GM04503 (cell line): ENCODE measurements at regions not wholly inside any gene's neighbourhood (a gene's known extent, or its start where the extent isn't known, plus 50 kb on each side); places are given as distances from the start of the nearest gene placed in this dataset.
"Not testable (repeated sequence)": the region's sequence is repeated elsewhere in the genome, so short reads cannot be mapped to it uniquely, and the experiment has no call there.

ENCODE experiments used
- DNase-seq: peaks from one replicate; pipeline ENCODE4 v3.0.0-alpha.2; 2012; ENCODE audit warnings: low read depth

DNA sequence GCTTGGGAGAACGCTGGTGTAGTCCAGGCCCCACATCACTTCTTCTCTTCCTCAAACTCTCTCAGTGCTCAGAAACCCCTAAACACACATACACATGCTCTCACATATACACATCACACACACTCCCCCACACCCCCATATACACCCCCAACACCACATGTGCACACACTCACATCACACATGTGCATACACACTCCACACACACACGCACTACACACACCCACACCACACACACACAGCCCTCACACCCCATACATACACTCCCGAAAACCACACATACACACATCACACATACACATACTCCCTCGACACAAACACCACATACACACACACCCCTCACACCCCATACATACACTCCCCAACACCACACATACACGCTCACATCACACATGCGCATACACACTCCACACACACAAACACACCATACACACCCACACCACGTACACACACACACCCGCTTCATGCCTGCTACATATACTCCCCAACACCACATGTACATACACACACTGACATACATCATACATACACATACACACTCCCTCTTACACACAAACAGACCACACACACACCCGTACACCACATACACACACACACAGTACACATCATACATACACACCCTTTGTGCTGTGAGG, 110.3 kb upstream of the TMEM170B start:
- DNase-seq, result no peak

GRCh38 chr6:11426571-11426970, 111.0 kb upstream of the TMEM170B start:
- no peak for DNase-seq

- DNase-seq, result no peak
Observed at GRCh38 chr6:11425876-11426275, 111.7 kb upstream of the TMEM170B start.

- no peak for DNase-seq
Observed at GRCh38 chr6:11425431-11425871, 112.1 kb upstream of the TMEM170B start.

GRCh38 chr6:11424395-11425034, 113.0 kb upstream of the TMEM170B start:
- DNase-seq, result no peak

GRCh38 chr6:11423667-11424066, 113.9 kb upstream of the TMEM170B start:
- no peak for DNase-seq

DNA sequence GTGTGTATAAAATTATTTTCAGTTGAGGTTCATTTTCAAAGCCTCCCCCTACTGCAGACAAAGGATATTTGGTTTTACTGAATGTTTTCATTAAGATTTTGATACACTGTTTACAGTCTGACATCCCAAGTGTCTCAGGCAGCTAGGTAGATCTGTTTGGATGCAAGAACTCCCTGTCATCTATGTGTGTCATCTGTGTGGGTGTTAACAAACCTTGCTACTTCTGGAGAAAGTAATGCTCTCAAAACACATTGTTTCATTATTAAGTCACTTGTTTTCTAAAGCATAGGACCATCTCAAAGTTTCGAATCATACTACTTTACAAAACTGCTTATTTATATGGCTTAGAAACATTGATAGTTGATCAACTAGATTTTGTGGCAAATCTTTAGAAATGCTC, 114.5 kb upstream of the TMEM170B start:
- no peak for DNase-seq

DNA sequence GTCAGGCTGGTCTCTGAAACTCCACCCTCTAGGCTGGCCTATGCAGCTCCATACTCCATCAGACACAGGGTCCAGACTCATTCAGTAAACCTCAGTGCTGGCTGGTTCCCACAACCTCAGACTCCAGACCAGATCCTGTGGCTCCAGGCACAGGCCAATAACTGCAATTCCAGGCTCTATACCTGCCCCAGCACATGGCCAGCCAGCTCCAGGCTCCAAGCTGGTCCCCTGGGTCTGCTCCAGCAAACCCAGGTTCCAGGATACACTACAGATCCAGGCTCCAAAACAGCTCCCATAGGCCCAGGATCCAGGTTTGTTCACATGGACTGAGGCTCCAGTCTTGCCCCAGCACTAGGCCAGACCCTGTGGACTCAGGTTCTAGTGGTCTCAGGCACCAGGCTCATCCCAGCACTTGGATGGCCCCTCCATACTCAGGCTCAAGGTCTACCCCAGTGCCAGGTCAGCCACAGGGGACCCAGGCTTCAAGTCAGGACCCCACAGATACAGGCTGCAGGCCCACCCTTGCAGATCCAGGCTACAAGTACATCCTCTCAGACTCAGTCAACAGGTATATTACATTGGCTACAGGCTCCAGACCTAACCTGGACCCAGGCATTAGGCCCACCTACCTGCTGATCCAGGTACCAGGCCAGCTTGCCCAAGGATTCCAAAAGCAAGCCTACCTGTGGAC, 117.6 kb upstream of the TMEM170B start:
- no peak for DNase-seq

DNA sequence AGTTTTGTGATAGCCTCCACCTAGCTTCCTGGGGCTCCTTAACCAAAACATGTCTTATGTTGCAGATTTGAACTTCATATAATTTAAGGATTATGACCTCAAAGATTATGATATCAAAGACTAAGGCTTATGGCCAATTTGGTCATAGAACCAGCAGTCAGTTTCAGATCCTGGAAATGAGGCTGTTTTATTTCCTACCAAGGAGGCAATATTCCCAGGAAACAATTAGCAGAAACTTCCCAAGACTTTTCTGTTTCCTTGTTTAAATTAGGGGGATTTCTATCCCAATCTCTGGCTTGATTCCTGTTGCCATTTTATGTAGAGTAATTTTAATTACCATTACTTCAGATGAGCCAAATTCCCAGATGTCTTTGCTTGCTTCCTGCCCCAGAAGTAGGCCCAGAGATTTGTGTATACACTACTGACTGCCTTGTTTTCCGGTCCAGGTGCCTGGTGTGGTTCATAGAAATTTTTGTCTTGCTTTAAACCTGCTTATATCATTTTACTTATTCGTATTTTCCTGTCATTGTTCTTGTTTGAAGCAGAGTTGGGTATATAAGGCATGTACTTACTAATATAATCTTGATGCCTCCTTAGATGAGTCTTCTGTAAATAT, 119.2 kb upstream of the TMEM170B start:
- no peak for DNase-seq

DNA sequence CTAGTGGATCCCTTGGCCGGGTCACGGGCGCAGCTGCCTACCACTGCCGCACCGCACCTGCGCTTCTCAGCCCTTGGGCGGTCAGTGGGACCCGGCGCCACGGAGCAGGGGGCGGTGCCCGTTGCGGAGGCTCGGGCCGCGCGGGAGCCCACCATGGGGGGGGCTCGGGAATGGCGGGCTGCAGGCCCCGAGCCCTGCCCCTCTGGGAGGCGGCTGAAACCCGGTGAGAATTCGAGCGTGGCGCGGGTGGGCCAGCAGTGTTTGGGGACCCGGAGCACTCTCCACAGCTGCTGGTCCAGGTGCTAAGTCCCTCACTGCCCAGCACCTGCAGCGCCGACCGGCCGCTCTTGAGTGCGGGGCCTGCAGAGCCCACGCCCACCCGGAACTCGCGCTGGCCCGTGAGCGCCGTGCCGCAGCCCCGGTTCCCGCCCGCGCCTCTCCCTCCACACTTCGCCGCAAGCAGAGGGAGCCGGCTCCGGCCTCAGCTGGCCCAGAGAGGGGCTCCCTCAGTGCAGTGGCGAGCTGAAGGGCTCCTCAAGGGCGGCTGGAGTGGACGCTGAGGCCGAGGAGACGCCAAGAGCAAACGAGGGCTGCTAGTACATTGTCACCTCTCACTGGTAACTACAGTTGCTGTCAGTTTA, 120.5 kb upstream of the TMEM170B start:
- DNase-seq, result no peak

- DNase-seq, result not testable (repeated sequence)
Observed at GRCh38 chr6:11416099-11416935, 121.2 kb upstream of the TMEM170B start.

DNA sequence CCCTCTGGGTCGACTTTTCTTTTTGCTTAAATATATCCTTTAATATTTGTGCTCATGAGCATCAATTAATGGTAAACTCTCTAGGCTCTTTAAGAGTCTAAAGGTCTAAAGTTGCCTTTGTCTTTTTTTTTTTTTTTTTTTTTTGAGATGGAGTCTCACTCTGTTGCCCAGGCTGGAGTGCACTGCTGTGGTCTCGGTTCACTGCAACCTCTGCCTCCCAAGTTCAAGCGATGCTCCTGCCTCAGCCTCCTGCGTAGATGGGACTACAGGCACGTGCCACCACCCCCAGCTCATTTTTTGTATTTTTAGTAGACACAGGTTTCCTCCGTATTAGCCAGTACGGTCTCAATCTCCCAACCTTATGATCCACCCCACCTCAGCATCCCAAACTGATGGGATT, 122.0 kb upstream of the TMEM170B start:
- no peak for DNase-seq

- no peak for DNase-seq
Observed at GRCh38 chr6:11414176-11414963, 123.2 kb upstream of the TMEM170B start.

DNA sequence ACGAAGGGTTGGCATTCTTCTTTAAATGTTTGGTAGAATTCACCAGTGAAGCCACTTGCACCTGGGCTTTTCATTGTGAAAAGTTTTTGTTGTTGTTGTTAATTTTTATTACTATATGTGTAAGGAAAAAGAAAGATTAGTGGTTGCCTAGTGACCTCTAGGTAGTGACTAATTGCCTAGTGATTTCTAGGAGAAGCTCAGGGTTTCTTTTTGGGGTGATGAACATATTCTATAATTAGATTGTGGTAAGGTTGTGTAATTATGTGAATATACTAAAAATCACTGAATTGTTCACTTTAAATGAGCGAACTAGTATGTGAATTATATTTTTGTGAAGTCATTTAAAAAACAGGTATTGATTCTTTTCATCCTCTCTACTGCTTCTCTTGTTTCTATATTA, 123.8 kb upstream of the TMEM170B start:
- no peak for DNase-seq

DNA sequence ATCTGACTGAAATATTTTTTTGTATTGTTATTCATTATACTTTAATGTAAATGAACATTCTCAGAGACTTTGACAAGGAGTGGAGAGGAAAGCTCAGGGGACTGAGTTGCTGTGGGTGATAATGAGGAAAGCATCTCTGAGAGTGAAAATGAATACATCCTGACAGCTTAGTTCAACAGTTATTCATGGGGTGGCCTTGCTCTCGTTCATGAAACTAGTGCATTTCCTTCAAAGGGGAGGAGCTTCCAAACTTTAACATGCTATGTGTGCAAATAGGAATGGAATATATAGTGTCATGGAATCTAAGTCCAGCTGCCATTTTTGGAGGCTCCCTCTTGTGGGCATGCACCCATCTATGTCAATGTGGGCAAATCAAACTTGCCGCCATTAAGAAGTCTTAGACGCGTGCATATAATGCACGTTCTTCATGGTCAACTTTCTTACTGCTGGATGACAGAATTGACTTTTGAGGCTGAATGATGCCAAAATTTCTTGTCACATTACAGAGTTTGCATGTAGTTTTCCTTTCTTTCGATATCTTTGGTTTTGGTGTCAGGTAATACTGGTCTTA, 124.3 kb upstream of the TMEM170B start:
- no peak for DNase-seq

DNA sequence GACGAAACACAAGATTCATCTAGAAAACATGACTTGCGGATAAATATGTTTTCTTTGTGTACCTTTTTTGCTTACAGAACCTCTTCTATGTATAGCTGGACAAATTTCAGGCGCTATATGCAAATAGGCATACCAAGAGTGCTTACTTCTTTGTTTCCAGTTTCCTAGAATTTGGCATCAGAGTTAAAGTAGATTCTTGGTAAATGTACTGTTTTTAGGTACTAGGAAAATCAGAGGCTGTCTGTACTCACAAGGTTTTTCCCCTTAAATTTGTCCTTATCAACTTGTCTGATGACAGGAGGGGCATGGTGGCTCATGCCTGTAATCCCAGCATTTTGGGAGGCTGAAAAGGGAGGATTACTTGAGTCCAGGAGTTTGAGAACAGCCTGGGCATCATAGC, 124.9 kb upstream of the TMEM170B start:
- no peak for DNase-seq

DNA sequence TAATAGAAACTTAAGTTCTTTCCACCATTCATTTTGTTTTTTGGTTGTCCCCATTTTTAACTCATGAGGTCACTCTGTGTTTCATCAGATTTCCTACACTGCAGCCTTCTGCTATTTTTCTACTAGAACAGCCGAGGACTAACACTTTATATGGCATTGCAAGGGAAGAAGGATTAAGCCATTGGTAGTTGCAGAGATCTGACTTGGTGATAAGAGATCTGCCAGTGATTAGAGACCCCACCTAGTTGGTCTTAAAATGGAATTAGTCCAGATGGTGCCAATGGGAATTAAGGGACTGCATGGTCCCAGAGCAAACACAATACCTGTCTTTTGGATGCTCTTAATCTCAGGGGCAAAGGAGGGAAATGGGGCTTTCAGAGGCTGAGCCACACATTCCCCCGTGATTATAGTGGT, 125.5 kb upstream of the TMEM170B start:
- no peak for DNase-seq

- DNase-seq, result no peak
Observed at GRCh38 chr6:11411593-11411992, 126.0 kb upstream of the TMEM170B start.

DNA sequence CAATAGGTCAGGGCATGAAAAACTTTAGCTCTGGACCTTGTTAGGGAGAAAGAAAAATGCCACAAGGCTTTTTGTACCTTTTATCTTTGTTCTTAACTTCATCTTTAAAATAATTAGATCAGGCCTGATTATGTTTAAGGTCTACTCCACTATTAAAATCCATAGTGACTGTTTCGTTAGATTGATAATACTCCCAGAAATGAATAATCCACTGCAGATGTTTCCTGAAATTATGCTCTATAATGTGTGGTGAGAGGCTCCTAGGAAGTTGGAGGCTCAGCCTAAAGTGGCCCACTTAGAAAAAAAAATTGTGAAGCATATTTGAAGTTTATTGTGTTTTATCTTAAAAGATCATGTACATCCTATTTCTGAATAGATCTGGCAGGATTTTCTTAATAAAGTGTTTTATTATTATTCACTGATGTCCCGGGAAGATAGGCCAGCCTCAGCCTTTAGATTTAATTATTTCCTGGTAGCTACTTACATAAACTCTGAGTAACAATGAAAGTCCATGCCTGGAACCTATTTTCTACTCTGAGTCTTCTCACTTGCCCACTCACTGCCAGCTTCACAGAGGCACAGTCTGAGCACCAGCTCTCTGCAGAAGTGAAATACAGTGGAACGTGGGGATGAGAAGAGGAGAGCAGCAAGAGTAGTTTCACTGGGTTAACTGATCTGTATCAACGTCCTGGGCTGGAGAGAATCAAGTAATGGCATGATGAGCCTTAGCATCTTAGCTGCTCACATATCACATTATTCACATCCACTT, 126.8 kb upstream of the TMEM170B start:
- no peak for DNase-seq

DNA sequence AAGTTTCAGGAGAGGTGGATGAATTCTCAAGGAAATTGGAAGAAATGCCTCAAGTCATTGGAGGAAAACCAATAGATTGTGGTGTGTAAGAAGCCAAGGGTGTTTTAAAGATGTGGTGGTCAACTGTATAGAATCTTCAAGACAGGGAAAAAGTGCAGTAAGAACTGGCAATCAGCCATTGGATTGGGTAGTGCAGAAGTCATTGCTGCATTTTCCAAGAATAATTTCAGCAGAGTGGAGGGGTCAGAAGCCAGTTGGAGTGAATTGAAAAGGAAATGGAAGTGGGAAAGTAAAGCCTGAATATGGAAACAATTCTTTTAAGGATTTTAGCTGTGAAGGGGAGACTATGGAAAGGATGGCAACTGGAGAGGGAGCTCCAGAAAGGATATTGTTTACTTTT, 128.2 kb upstream of the TMEM170B start:
- no peak for DNase-seq
